MM.1S (cell line): ENCODE measurements at regions not wholly inside any gene's neighbourhood (a gene's known extent, or its start where the extent isn't known, plus 50 kb on each side); places are given as distances from the start of the nearest gene placed in this dataset.

Experiments
- DNase-seq: peaks from one replicate; pipeline ENCODE4 v3.0.0-alpha.2; 2015
- H2AFZ ChIP-seq: fragments of 300-600 bp; sonication (generic); 2 replicates; pipeline ENCODE4 v1.6.0; 2016; ENCODE audit warnings: antibody characterized with exemption, low read length
- H3F3A ChIP-seq: fragments of 300-600 bp; sonication (generic); 2 replicates; pipeline ENCODE4 v1.6.1; 2016; ENCODE audit warnings: mild to moderate bottlenecking, antibody characterized with exemption, low read length, moderate library complexity, mixed read lengths; ENCODE audit not compliant: insufficient read depth
- H3K27ac ChIP-seq: fragments of 300-600 bp; sonication (generic); 2 replicates; pipeline ENCODE4 v1.5.1; 2016; ENCODE audit warnings: mild to moderate bottlenecking, low read length
- H3K27me3 ChIP-seq: fragments of 300-600 bp; sonication (generic); replicated peaks from 2 replicates; pipeline ENCODE4 v1.6.0; 2016; ENCODE audit warnings: low read length; ENCODE audit not compliant: insufficient read depth
- H3K36me3 ChIP-seq: fragments of 300-600 bp; sonication (generic); replicated peaks from 2 replicates; pipeline ENCODE4 v1.6.1; 2016; ENCODE audit warnings: mild to moderate bottlenecking, low read length, mixed read lengths; ENCODE audit not compliant: insufficient read depth
- H3K4me1 ChIP-seq: fragments of 300-600 bp; sonication (generic); 2 replicates; pipeline ENCODE4 v1.6.1; 2016; ENCODE audit warnings: low read length, mixed read lengths
- H3K4me2 ChIP-seq: fragments of 300-600 bp; sonication (generic); 2 replicates; pipeline ENCODE4 v1.6.0; 2016; ENCODE audit warnings: low read depth, low read length
- H3K4me3 ChIP-seq: fragments of 300-600 bp; sonication (generic); 2 replicates; pipeline ENCODE4 v1.5.1; 2016; ENCODE audit warnings: low read length, mixed read lengths
- H3K79me2 ChIP-seq: fragments of 300-600 bp; sonication (generic); 2 replicates; pipeline ENCODE4 v1.6.1; 2016; ENCODE audit warnings: mixed run types, low read length, mixed read lengths
- H3K9ac ChIP-seq: fragments of 300-600 bp; sonication (generic); 2 replicates; pipeline ENCODE4 v1.6.1; 2016; ENCODE audit warnings: low read length, mixed read lengths
- H3K9me2 ChIP-seq: fragments of 300-600 bp; sonication (generic); replicated peaks from 2 replicates; pipeline ENCODE4 v1.6.1; 2016; ENCODE audit warnings: mild to moderate bottlenecking, low read length, mixed read lengths; ENCODE audit not compliant: insufficient read depth
- H3K9me3 ChIP-seq: fragments of 300-600 bp; sonication (generic); replicated peaks from 2 replicates; pipeline ENCODE4 v1.6.1; 2016; ENCODE audit warnings: mild to moderate bottlenecking, low read length, mixed read lengths; ENCODE audit not compliant: insufficient read depth
- H4K20me1 ChIP-seq: fragments of 300-600 bp; sonication (generic); 2 replicates; pipeline ENCODE4 v1.6.1; 2016; ENCODE audit warnings: mild to moderate bottlenecking, low read length, moderate library complexity, mixed read lengths; ENCODE audit not compliant: insufficient read depth
- EZH2 ChIP-seq: fragments of 300-600 bp; sonication (generic); optimal IDR thresholded peaks from 2 replicates; pipeline ENCODE3; 2017; ENCODE audit warnings: low read depth, mild to moderate bottlenecking, antibody characterized with exemption, low read length, mixed read lengths
- EZH2phosphoT487 ChIP-seq: fragments of 300-600 bp; sonication (generic); IDR thresholded peaks from 2 replicates; pipeline ENCODE4 v1.6.1; 2018; ENCODE audit warnings: antibody characterized with exemption, low read length
- TF ChIP-seq, protein P1 (sequence below): fragments of 300-600 bp; sonication (generic); IDR thresholded peaks from 2 replicates; pipeline ENCODE4 v1.5.1; 2016; ENCODE audit warnings: antibody characterized with exemption, low read length, mixed read lengths

- Histone ChIP-seq H3K9me2 (no peaks in the 10 kb centered on the region), H3F3A (no peaks in the 10 kb centered on the region), H3K27ac (no peak overlapping the region), H4K20me1 (no peaks in the 10 kb centered on the region), H3K9me3 (no peaks in the 10 kb centered on the region), H3K4me2 (no peak overlapping the region), H3K4me3 (no peak overlapping the region), H3K79me2 (no peaks in the 10 kb centered on the region), H3K27me3 (no peaks in the 10 kb centered on the region), H3K4me1 (no peaks in the 10 kb centered on the region), H3K36me3 (no peaks in the 10 kb centered on the region), H3K9ac (no peak overlapping the region), H2AFZ (no peak overlapping the region)
- TF ChIP-seq EZH2: no peak
- TF ChIP-seq, protein P1, sequence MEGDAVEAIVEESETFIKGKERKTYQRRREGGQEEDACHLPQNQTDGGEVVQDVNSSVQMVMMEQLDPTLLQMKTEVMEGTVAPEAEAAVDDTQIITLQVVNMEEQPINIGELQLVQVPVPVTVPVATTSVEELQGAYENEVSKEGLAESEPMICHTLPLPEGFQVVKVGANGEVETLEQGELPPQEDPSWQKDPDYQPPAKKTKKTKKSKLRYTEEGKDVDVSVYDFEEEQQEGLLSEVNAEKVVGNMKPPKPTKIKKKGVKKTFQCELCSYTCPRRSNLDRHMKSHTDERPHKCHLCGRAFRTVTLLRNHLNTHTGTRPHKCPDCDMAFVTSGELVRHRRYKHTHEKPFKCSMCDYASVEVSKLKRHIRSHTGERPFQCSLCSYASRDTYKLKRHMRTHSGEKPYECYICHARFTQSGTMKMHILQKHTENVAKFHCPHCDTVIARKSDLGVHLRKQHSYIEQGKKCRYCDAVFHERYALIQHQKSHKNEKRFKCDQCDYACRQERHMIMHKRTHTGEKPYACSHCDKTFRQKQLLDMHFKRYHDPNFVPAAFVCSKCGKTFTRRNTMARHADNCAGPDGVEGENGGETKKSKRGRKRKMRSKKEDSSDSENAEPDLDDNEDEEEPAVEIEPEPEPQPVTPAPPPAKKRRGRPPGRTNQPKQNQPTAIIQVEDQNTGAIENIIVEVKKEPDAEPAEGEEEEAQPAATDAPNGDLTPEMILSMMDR: no peak
- TF ChIP-seq EZH2phosphoT487: no peak
- no peak for DNase-seq
Measured at GRCh38 chr2:217168496-217168895, 308.6 kb upstream of the TNP1 start.

GRCh38 chr2:217167531-217167930, 307.7 kb upstream of the TNP1 start:
- no peak overlapping the region for H3K9ac ChIP-seq
- H3K27ac ChIP-seq: no peak overlapping the region
- TF ChIP-seq EZH2 (no peak), EZH2phosphoT487 (no peak)
- TF ChIP-seq, protein P1: no peak
- no peaks in the 10 kb centered on the region for H3F3A ChIP-seq
- no peaks in the 10 kb centered on the region for H3K27me3 ChIP-seq
- no peak overlapping the region for H3K4me2 ChIP-seq
- no peaks in the 10 kb centered on the region for H4K20me1 ChIP-seq
- H3K4me3 ChIP-seq: no peak overlapping the region
- H2AFZ ChIP-seq: no peak overlapping the region
- H3K9me2 ChIP-seq: no peaks in the 10 kb centered on the region
- DNase-seq: no peak
- H3K9me3 ChIP-seq: no peaks in the 10 kb centered on the region
- H3K36me3 ChIP-seq: no peaks in the 10 kb centered on the region
- no peaks in the 10 kb centered on the region for H3K4me1 ChIP-seq
- no peaks in the 10 kb centered on the region for H3K79me2 ChIP-seq

DNA sequence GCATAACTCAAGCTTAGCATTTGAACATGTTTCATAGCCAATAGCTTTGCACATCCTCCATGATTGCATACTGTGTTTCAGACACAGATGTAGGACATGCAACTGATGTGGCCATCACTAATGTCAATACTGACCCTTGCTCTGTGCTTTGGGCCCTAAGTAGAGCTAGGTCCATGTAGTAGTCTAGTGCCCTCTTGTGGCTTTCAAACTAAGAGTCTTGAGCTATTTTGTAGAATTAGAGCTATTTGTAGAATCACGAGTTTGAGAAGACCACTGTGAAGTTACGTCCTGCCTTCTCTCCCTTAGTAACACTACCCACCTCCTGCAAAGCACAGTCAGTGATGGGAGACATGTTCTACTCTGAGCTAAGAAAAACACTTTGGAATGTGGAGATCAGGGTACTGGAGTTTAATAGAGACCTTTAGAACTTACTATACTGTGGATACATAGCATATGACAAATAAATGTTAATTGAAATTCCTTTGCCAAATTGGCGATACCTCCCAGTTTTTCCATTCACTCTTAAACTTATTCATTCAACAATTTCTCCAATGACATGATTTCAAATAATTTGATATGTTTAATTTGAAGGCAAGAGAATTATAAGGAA, 306.5 kb upstream of the TNP1 start:
- H3K36me3 ChIP-seq: no peaks in the 10 kb centered on the region
- H3K27me3 ChIP-seq: no peaks in the 10 kb centered on the region
- H3K4me2 ChIP-seq: no peak overlapping the region
- H3K4me1 ChIP-seq: no peaks in the 10 kb centered on the region
- no peak overlapping the region for H3K27ac ChIP-seq
- no peak overlapping the region for H3K9ac ChIP-seq
- no peaks in the 10 kb centered on the region for H3K79me2 ChIP-seq
- no peaks in the 10 kb centered on the region for H3K9me3 ChIP-seq
- H3K4me3 ChIP-seq: no peak overlapping the region
- no peak overlapping the region for H2AFZ ChIP-seq
- DNase-seq: peak; percentile 50
- H4K20me1 ChIP-seq: no peaks in the 10 kb centered on the region
- no peak for TF ChIP-seq EZH2phosphoT487
- TF ChIP-seq, protein P1: peak; percentile 37
- H3K9me2 ChIP-seq: no peaks in the 10 kb centered on the region
- H3F3A ChIP-seq: no peaks in the 10 kb centered on the region
